CD4-positive, alpha-beta T cell treated with Interleukin-17A for 1 hour (primary cell): ENCODE measurements at regions not wholly inside any gene's neighbourhood (a gene's known extent, or its start where the extent isn't known, plus 50 kb on each side); places are given as distances from the start of the nearest gene placed in this dataset.

ENCODE experiments used
- DNase-seq: peaks from one replicate; pipeline ENCODE4 v3.0.0-alpha.2; 2020

GRCh38 chr22:48548391-48548790 lies 1279.3 kb downstream of the BRD1 start:
- DNase-seq = no peak

GRCh38 chr22:48547971-48548370 lies 1279.7 kb downstream of the BRD1 start:
- DNase-seq = no peak

- DNase-seq = no peak
These were observed 1280.8 kb downstream of the BRD1 start for GRCh38 chr22:48546653-48547424.

- DNase-seq = no peak
These were observed 1281.7 kb downstream of the BRD1 start for GRCh38 chr22:48545987-48546386.

GRCh38 chr22:48541401-48542098 lies 1286.1 kb downstream of the BRD1 start:
- DNase-seq = no peak

- no peak for DNase-seq
These were observed 1288.4 kb downstream of the BRD1 start for GRCh38 chr22:48539261-48539660.

GRCh38 chr22:48538291-48538820 lies 1289.3 kb downstream of the BRD1 start:
- DNase-seq = no peak

DNA sequence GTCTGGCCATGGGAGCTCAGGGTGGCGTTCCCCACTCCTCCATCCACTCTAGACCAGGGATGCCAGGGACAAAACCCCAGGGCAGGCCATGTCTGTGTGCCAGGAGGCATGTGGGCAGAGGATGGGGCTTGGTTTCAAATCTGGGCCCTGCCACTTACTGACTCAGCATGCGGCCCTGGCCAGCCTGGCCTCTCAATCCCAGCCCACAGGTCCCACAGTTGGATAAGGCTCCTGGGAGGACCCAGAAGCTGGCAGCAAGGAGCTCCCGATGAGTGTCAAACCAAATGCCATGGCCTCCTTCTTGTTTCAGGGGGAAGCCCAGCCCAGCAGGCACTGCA lies 1290.4 kb downstream of the BRD1 start:
- DNase-seq = no peak

DNA sequence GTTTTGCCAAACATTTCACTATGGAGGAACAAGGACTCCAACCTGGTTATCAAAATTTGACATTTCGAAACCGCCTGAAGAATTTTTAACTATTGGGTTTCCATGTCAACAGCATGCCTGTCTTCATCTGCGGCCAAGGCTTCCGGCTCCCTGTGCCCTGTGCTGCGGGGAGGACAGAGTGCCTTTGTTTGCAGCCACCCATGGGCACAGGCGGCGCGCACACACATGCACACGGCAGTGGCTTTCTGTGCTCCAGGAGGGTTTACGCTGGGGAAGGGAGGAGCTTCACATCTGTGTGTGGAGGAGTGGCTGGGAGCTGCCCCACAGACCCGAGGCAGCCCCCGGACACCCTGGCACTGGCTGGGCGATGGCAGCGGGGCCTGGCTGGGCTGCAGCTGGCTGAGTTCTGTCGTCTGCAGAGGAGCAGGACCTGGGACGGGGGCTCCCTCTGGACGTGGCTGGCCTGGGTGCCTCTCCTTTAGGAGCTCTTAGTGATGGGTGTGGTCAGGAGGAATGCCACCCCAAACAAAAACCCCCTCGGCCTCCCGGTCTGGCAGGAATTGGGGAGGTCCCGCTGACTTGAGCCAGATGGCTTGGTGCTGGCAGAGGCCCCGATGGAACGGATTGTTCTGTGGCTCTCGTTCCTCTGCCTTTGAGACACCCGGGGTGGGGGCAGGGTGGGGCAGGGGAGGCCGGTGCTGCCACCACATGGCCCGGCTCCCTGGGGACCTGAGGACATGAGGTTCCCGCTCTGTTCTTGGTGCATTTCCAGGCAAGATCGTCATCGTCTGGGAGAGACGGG lies 1290.9 kb downstream of the BRD1 start:
- no peak for DNase-seq

- no peak for DNase-seq
These were observed 1291.7 kb downstream of the BRD1 start for GRCh38 chr22:48535868-48536540.

DNA sequence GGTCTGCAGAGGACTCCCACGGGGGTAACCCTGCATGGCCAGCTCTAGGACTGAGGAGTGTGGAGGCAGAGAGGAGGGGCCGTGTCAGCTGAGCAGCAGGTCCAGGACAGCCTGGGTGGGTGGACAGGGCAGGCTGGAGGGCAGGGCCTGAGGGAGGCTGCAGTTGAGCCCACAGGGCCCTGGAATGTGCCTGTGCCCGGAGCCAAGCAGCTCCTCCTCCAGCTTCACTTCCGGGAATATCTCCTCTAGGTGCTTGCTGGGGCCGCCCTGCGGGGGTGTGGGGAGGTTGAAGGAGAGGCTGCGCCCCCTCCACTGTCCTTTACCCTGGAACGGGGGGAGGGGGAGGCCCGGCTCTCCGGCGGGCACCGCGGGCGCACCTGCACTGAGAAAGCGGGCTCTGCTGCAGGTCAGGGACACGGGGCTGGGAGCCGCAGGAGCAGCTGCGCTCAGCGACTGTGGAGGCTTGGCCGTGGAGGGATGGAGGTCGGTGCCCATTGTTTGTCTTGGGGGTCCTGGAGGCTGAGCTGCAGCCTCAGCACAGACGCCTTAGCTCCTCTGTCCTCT lies 1293.2 kb downstream of the BRD1 start:
- no peak for DNase-seq

- DNase-seq = no peak
These were observed 1294.7 kb downstream of the BRD1 start for GRCh38 chr22:48532986-48533385.

DNA sequence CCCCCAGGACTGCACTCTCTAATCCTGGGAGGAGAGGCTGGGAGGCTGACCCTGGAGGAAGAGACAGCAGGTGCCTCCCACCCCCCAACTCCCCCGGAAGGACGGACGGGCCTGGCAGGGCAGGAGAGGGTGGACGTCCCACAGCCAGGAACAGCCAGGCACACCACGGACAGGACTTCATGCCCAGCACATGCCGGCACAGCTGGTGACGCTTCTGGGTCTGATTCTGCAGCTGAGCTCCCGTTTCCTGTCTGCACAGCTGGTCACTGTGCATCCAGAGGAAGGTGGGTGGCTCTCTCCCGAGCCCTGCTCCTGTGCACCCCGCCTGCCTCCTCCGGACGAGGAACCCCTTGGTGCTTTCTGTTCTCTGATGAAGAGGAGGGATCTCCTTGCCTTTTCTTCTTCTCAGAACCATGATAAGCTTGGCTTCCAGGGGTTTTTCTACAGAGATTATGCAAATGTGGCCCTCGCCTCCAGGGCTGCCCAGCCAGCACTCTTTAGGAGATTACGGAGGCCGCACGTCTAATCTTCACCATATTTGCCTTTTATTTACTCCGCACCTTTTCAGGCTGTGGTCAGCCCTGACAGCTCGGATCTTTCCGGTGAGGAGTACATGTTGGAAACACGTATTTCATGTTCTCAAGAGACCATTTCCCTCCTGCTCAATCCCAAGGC lies 1295.8 kb downstream of the BRD1 start:
- DNase-seq = no peak

DNA sequence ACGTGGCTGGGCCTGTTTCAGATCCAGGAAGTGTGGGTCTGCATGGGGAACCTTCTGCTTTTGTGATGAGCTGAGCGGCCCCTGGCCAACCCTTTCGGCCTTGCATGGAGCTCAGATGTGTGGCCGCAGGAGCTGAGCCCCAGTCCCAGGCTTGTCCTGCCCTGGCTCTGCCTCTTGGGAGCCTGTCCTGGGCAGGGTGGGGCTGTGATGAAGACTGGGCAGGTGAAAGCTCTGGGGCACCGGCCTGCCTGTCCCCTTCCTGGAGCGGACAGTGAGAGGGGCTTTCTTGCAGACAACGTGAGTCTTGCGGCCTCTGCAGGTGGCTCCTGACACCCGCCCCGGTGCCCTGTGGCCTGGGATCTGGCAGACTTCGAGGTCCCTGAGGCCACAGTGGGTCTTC lies 1296.6 kb downstream of the BRD1 start:
- no peak for DNase-seq

DNA sequence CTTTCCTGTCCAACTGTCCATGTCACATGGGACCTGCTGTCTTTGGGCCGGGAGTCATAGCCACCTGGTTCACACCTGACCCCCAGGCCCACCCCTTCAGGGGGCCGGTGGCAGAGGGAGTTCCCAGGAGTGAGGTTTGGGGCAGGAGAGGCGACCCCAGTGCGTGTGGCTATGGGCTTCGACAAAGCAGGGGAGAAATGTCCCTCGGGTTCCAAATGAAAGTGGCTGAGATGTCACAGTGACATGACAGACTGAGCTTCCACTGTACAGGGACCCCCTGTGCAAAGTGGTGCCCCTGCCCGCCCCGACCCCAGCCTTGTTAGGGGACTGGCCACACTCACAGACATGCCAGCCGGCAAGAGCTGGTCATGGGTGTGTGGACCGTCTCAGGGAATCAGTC lies 1297.0 kb downstream of the BRD1 start:
- no peak for DNase-seq

- DNase-seq = no peak
These were observed 1299.3 kb downstream of the BRD1 start for GRCh38 chr22:48528221-48528915.

GRCh38 chr22:48523761-48524160 lies 1303.9 kb downstream of the BRD1 start:
- DNase-seq = no peak

- no peak for DNase-seq
These were observed 1304.6 kb downstream of the BRD1 start for GRCh38 chr22:48523091-48523490.

GRCh38 chr22:48522271-48522670 lies 1305.4 kb downstream of the BRD1 start:
- no peak for DNase-seq

GRCh38 chr22:48520884-48521588 lies 1306.6 kb downstream of the BRD1 start:
- DNase-seq = no peak

DNA sequence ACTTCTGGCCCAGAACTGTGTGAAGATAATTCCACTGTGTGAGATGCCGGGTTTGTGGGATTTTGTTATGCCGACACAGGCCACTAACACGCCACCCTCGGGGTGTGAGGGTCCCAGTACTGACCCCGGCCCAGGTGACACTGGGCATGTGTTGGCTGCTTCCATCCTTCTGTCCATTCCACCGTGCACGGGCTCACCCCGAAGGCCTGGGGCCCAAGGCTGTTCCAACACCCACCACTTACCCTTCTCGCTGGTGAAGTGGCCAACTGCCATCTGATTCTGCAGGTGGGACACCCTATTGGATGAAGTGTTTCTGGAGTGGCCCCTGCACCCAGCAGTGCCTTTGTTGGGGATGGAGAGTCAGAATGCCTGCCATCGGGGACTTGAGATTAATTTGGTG lies 1307.5 kb downstream of the BRD1 start:
- DNase-seq = no peak
